ENCODE measurements at regions not wholly inside any gene's neighbourhood (a gene's known extent, or its start where the extent isn't known, plus 50 kb on each side); places are given as distances from the start of the nearest gene placed in this dataset.
"Not testable (repeated sequence)": the region's sequence is repeated elsewhere in the genome, so short reads cannot be mapped to it uniquely, and the experiment has no call there.

GRCh38 chr10:46645110-46645509, 66.2 kb downstream of the SYT15 start:
- not testable (repeated sequence) for TF ChIP-seq CTCF (IDR thresholded peaks at IDR 0.05; ENCODE audit: insufficient read depth, low read length, poor library complexity, severe bottlenecking); EZH2phosphoT487 (conservative IDR thresholded peaks at IDR 0.05; ENCODE audit: low read length)
